PC-9 (cell line): ENCODE measurements at regions not wholly inside any gene's neighbourhood (a gene's known extent, or its start where the extent isn't known, plus 50 kb on each side); places are given as distances from the start of the nearest gene placed in this dataset.

Experiments used
- BruUV-seq: library from RNA; stranded (reverse); fragments of 400-500 nt; replicated peaks from 2 replicates; lab custom pipeline; 2021; lab: Mats Ljungman, UMichigan
- CTCF ChIA-PET: fragments of 300-600 bp; sonication (Branson Sonifier 250); formaldehyde crosslinking; loops from one replicate; lab custom pipeline; 2022; ENCODE audit warnings: antibody characterized with exemption; lab: Charles Lee
- POLR2A ChIA-PET: fragments of 300-600 bp; sonication (Branson Sonifier 250); formaldehyde crosslinking; loops from one replicate; lab custom pipeline; 2022; ENCODE audit warnings: antibody characterized with exemption; ENCODE audit not compliant: unreplicated experiment; lab: Charles Lee
- DNase-seq, 2 experiments: peaks; one replicate each; pipeline versions ENCODE4 v3.0.0 to v3.0.0-alpha.2; 2015 to 2022; ENCODE audit warnings: mixed read lengths in 1 of 2
- H2AFZ ChIP-seq: fragments of 200-600 bp; sonication (generic); 2 replicates; pipeline ENCODE4 v1.8.1; 2017; ENCODE audit warnings: antibody characterized with exemption
- H3F3A ChIP-seq: fragments of 200-600 bp; sonication (generic); 2 replicates; pipeline ENCODE4 v1.8.1; 2017; ENCODE audit warnings: antibody characterized with exemption, mild to moderate bottlenecking, low read depth; ENCODE audit not compliant: insufficient read depth
- H3K27ac ChIP-seq: fragments of 200-600 bp; sonication (generic); 2 replicates; pipeline ENCODE4 v1.6.1; 2016; ENCODE audit warnings: mixed run types
- H3K27me3 ChIP-seq: fragments of 200-600 bp; sonication (generic); 2 replicates; pipeline ENCODE4 v1.6.1; 2016; ENCODE audit warnings: low read depth, mixed run types; ENCODE audit not compliant: insufficient read depth
- H3K36me3 ChIP-seq: fragments of 200-600 bp; sonication (generic); 2 replicates; pipeline ENCODE4 v1.6.1; 2016; ENCODE audit warnings: low read depth, mixed run types
- H3K4me1 ChIP-seq: fragments of 200-600 bp; sonication (generic); replicated peaks from 2 replicates; pipeline ENCODE4 v1.6.1; 2016; ENCODE audit warnings: mixed run types; ENCODE audit not compliant: insufficient read depth
- H3K4me2 ChIP-seq: fragments of 200-600 bp; sonication (generic); 2 replicates; pipeline ENCODE4 v1.6.1; 2017; ENCODE audit warnings: mixed run types
- H3K4me3 ChIP-seq: fragments of 200-600 bp; sonication (generic); 2 replicates; pipeline ENCODE4 v1.6.1; 2016; ENCODE audit warnings: mixed run types
- H3K79me2 ChIP-seq: fragments of 200-600 bp; sonication (generic); 2 replicates; pipeline ENCODE4 v1.6.1; 2017; ENCODE audit warnings: low read depth, mixed run types
- H3K9me2 ChIP-seq: fragments of 200-600 bp; sonication (generic); 2 replicates; pipeline ENCODE4 v1.8.1; 2017; ENCODE audit warnings: mild to moderate bottlenecking; ENCODE audit not compliant: insufficient read depth
- H3K9me3 ChIP-seq: fragments of 200-600 bp; sonication (generic); 2 replicates; pipeline ENCODE4 v1.8.1; 2016; ENCODE audit warnings: low read depth; ENCODE audit not compliant: insufficient read depth
- H4K20me1 ChIP-seq: fragments of 200-600 bp; sonication (generic); 2 replicates; pipeline ENCODE4 v1.8.1; 2017; ENCODE audit not compliant: insufficient read depth
- EZH2 ChIP-seq: fragments of 200-600 bp; sonication (generic); IDR thresholded peaks from 2 replicates; pipeline ENCODE4 v1.8.0; 2017; ENCODE audit warnings: antibody characterized with exemption, low read depth
- intact Hi-C: fragments of 100-400 bp; cut with micrococcal nuclease; formaldehyde crosslinking; loops from one replicate; pipeline ENCODE4 v1.10.0; 2022; ENCODE audit not compliant: unreplicated experiment
- TF ChIP-seq, protein P1 (sequence below): fragments of 200-600 bp; sonication (generic); conservative IDR thresholded peaks from 2 replicates; pipeline ENCODE4 v1.6.1; 2017; ENCODE audit warnings: mixed run types, antibody characterized with exemption, mild to moderate bottlenecking, moderate library complexity

DNA sequence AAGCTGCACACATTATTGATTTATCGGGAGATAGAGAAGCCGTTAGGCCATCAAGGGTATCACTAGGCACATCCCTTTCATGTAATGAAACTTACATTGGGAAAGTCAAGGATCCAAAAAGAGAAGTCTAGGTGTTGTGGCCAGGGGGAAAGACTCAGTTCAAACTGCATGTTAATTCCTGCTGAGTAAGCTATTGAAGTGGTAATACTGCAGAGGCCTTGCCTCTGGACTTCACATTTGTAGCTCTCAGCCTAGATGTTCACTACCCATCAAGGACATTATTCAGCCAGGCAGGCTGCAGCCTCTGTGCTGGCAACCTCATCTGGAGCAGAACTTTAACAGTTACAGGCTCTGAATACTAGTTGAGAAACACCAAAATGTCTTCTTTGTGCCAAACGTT, 2094.5 kb upstream of the AGA start:
- DNase-seq, result no peak
- Histone ChIP-seq H3K27me3 (no peaks in the 10 kb centered on the region), H3K27ac (no peak overlapping the region), H2AFZ (no peak overlapping the region), H3K4me1 (no peaks in the 10 kb centered on the region), H3K36me3 (no peaks in the 10 kb centered on the region), H4K20me1 (no peaks in the 10 kb centered on the region), H3K4me3 (no peak overlapping the region), H3K9me2 (no peaks in the 10 kb centered on the region), H3K79me2 (no peaks in the 10 kb centered on the region), H3K9me3 (no peaks in the 10 kb centered on the region), H3F3A (no peaks in the 10 kb centered on the region), H3K4me2 (no peak overlapping the region)
- intact Hi-C loops, result no loop called here
- ChIA-PET CTCF (no interaction called here), POLR2A (no interaction called here)
- BruUV-seq, result no TSS peak
- TF ChIP-seq, protein P1, sequence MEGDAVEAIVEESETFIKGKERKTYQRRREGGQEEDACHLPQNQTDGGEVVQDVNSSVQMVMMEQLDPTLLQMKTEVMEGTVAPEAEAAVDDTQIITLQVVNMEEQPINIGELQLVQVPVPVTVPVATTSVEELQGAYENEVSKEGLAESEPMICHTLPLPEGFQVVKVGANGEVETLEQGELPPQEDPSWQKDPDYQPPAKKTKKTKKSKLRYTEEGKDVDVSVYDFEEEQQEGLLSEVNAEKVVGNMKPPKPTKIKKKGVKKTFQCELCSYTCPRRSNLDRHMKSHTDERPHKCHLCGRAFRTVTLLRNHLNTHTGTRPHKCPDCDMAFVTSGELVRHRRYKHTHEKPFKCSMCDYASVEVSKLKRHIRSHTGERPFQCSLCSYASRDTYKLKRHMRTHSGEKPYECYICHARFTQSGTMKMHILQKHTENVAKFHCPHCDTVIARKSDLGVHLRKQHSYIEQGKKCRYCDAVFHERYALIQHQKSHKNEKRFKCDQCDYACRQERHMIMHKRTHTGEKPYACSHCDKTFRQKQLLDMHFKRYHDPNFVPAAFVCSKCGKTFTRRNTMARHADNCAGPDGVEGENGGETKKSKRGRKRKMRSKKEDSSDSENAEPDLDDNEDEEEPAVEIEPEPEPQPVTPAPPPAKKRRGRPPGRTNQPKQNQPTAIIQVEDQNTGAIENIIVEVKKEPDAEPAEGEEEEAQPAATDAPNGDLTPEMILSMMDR, result no peak
- TF ChIP-seq EZH2, result no peak

DNA sequence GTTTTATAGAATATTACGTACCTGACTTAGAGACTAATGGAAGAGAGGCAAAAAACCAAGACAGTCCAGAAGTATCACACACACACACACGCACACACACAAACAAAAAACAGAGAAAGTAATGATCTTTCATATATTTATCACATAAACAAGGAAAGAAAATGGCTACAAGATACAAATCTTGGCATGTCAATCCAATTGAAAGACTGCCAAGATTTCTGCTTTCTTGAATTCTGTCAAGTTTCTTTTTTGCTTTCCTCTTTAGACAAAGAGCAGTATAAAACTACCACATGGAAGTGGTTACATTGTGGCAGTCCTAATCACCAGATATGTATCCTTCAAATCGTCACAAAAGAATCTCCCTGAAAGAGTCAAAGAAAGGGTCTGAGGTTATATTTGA, 2097.4 kb upstream of the AGA start:
- no peaks in the 10 kb centered on the region for H3K79me2 ChIP-seq
- ChIA-PET POLR2A (no interaction called here), CTCF (interaction anchor here (0.7 kb wide), 1 partner anchor 85 kb away, joined by 3 read pairs; no protein-coding TSS in a partner anchor)
- no peak overlapping the region for H3K4me3 ChIP-seq
- no peaks in the 10 kb centered on the region for H3F3A ChIP-seq
- H2AFZ ChIP-seq, result no peak overlapping the region
- no peak overlapping the region for H3K4me2 ChIP-seq
- BruUV-seq, result no TSS peak
- no peak for DNase-seq
- H3K4me1 ChIP-seq, result no peaks in the 10 kb centered on the region
- no peaks in the 10 kb centered on the region for H3K9me3 ChIP-seq
- H4K20me1 ChIP-seq, result no peaks in the 10 kb centered on the region
- H3K27me3 ChIP-seq, result no peaks in the 10 kb centered on the region
- intact Hi-C loops, result no loop called here
- H3K36me3 ChIP-seq, result no peaks in the 10 kb centered on the region
- no peak overlapping the region for H3K27ac ChIP-seq
- TF ChIP-seq EZH2, result no peak
- TF ChIP-seq, protein P1, result no peak
- no peaks in the 10 kb centered on the region for H3K9me2 ChIP-seq

DNA sequence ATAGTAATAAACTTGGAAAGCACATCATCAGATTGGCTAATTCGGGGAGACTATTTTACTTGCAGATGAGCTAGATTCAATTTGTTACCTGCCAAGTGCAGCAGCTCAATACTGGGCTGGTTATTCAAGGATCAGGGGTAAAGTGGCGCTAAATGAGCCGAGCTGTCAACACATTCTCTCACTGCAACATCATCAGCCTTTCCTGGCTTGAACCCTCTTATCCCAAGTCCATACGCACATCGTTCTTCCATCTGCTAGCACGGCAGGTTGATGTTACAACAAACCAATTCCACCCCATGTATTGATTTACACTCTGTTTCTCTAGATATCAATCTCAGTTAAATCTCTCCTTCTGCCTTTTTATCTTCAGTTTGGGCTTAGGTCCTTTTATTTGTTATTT, 2101.5 kb upstream of the AGA start:
- Histone ChIP-seq H3K4me2 (no peak overlapping the region), H2AFZ (no peak overlapping the region), H3K27ac (no peak overlapping the region), H3F3A (no peaks in the 10 kb centered on the region), H3K9me2 (no peaks in the 10 kb centered on the region), H3K4me1 (no peaks in the 10 kb centered on the region), H3K4me3 (no peak overlapping the region), H3K27me3 (no peaks in the 10 kb centered on the region), H3K9me3 (no peaks in the 10 kb centered on the region), H3K79me2 (no peaks in the 10 kb centered on the region), H4K20me1 (no peaks in the 10 kb centered on the region), H3K36me3 (no peaks in the 10 kb centered on the region)
- ChIA-PET POLR2A (no interaction called here), CTCF (no interaction called here)
- BruUV-seq, result no TSS peak
- TF ChIP-seq EZH2, result no peak
- TF ChIP-seq, protein P1, result no peak
- DNase-seq, result no peak
- intact Hi-C loops, result no loop called here
